ENCODE measurements at regions not wholly inside any gene's neighbourhood (a gene's known extent, or its start where the extent isn't known, plus 50 kb on each side); places are given as distances from the start of the nearest gene placed in this dataset.

- DNase-seq (ENCODE audit: low read depth, low spot score) = no peak
Measured at GRCh38 chr13:84659359-84659661, 777.0 kb upstream of the SLITRK1 start.

DNA sequence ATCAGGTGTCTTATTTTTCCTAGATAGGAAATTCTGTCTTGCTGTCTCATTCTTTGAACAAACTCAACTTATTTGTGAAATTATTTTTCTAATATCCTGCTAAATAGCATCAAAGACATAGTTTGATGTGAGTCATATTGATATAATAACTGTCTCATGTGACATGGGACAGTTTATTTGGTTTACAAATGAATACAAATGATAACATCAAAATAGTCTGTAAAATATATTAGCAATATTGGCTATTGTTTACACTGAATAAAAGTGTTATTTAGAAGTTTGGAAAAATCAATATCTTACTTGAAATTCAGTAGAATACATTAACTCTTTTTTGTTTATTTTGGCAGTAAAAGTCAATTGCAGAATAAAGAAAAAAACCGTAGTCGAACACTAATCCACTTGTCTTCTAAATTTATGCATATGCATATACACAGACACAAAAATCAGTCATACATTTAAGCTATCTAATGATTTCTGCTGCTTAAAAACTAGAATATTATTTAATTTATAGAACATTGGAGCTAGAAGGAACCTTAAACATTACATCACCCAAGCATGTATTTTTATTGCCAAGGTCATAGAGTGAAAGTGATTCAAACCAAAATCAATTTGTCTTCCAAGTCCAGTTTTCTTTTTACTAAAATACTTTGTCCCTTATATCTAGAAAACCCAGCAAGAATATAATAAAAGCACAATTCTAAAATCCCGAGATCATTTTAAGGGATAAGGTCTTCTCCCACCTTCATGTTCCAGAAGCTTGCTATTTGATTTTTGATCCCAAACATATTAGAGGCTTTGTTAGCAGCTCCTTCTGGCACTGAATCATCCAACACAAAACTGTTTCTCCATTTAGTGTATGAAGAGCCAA lies 776.5 kb upstream of the SLITRK1 start:
- no peak for DNase-seq (ENCODE audit: low read depth, low spot score)

GRCh38 chr13:84655677-84656076 lies 773.4 kb upstream of the SLITRK1 start:
- DNase-seq (ENCODE audit: low read depth, low spot score) = no peak

DNA sequence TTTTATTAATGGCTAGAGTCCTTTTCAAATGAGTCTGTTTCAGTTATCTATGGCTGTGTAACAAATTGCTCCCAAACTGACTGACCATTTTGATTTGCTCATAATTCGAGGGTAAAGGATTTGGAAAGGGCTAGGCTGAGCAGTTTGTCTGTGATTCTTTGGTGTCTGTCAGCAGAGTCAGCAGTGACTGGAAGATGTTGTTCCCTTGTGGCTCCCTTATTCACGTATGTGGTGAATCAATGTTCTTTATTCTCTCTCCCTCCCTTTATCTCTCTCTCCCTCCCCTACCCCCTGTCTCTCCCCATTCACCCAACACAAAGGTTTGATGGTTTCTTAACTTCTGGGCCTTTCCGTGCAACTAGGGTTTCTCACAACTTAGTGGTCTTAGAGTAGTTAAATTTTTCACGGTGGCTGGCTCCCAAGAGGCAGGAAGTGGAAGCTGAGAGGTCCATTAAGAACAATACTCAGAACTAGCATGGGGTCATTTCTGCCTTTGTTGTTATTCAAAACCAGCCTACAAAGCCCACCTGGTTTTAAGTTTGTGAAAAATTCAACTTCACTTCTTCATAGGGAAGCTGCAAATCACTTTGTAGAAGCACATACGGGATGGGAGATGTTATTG lies 772.5 kb upstream of the SLITRK1 start:
- DNase-seq (ENCODE audit: low read depth, low spot score) = no peak

- no peak for DNase-seq (ENCODE audit: low read depth, low spot score)
Measured at GRCh38 chr13:84653915-84654534, 771.8 kb upstream of the SLITRK1 start.

DNA sequence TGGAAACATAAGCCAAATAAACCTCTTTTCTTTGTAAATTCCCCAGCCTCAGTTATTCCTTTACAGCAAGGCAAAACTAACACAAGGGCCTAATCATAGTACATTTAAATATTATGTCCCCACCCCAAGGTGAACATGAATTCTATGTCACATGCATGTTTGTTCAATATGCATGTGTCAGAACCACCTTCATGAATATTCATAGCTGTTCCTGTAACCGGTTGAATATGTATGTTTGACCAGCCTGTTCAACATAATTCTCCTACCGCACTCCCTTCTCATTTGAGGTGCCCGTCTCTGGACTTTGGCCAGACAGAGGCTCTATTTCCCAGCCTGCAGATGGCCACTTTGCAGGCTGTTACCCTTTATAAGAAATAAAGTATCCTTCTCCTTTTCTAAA lies 769.4 kb upstream of the SLITRK1 start:
- no peak for DNase-seq (ENCODE audit: low read depth, low spot score)

GRCh38 chr13:84651288-84651687 lies 769.0 kb upstream of the SLITRK1 start:
- no peak for DNase-seq (ENCODE audit: low read depth, low spot score)

DNA sequence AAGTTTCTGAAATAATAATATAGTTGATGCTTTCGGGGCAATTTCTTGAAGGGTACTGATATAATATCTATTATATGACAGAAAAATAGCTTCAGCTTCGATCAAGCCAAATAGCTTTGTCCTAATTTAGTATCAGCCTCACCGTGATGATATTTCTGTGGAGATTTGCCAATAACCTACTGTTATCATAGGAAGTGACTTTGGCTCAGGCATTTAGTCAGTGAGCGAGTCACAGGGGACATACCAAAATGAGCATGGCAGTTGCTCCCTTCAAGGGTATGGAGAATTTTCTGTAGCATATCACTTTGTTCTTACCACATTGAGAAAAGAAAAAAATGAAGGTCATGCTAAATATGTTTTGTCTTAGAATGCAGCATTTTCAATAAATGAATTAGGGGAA lies 767.6 kb upstream of the SLITRK1 start:
- no peak for DNase-seq (ENCODE audit: low read depth, low spot score)

DNA sequence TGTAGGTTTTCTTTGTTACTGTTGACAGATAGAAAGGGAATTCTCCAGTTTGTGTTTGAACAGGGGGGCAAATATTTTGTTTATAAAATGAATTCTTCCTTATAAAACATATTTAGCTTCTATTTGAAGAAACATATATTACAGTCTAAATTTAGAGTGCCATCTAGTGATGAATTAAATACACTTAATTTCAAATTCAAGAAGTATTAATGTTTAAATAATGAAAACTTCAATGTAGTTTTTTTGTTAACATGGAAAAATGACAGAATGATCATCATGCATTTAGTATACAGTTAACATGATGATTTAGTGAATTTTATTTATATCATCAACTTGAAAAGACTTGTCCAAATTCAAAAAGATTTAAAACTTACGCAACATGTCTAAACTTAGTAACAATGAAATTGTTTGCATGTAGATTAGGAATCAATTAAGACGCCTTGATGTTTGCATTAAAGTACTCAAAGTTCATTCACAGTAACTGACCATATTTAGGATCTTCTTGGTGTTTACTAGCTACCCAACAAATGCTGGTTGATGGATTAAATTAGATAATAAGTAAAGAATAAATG lies 765.9 kb upstream of the SLITRK1 start:
- DNase-seq (ENCODE audit: low read depth, low spot score) = no peak

- no peak for DNase-seq (ENCODE audit: low read depth, low spot score)
Measured at GRCh38 chr13:84646957-84647356, 764.7 kb upstream of the SLITRK1 start.

- DNase-seq (ENCODE audit: low read depth, low spot score) = no peak
Measured at GRCh38 chr13:84645196-84646012, 763.1 kb upstream of the SLITRK1 start.

GRCh38 chr13:84641491-84641890 lies 759.2 kb upstream of the SLITRK1 start:
- DNase-seq (ENCODE audit: low read depth, low spot score) = no peak

GRCh38 chr13:84640691-84641090 lies 758.4 kb upstream of the SLITRK1 start:
- DNase-seq (ENCODE audit: low read depth, low spot score) = no peak

- DNase-seq (ENCODE audit: low read depth, low spot score) = no peak
Measured at GRCh38 chr13:84630476-84630875, 748.2 kb upstream of the SLITRK1 start.

DNA sequence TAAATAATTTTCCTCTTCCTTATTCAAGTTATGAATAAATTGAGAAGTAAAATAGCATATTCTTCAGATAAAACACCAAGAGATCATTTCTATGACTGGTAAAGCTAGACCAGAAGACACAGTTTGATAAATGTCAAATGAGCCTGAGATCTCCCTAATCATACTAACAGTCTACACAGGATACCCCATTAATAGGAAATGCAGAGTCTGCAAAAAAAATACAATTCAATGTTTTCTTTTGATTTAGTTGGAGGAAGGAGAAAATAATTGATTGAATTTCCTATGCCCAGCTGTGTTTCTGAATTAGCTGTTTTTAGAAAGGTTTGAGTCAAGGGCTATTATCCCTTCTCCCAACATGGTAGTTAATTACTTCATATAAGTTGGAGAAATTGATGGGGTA lies 734.6 kb upstream of the SLITRK1 start:
- no peak for DNase-seq (ENCODE audit: low read depth, low spot score)

GRCh38 chr13:84609716-84610115 lies 727.4 kb upstream of the SLITRK1 start:
- no peak for DNase-seq (ENCODE audit: low read depth, low spot score)

- DNase-seq (ENCODE audit: low read depth, low spot score) = no peak
Measured at GRCh38 chr13:84607261-84608013, 725.2 kb upstream of the SLITRK1 start.

- DNase-seq (ENCODE audit: low read depth, low spot score) = no peak
Measured at GRCh38 chr13:84606616-84607015, 724.3 kb upstream of the SLITRK1 start.

DNA sequence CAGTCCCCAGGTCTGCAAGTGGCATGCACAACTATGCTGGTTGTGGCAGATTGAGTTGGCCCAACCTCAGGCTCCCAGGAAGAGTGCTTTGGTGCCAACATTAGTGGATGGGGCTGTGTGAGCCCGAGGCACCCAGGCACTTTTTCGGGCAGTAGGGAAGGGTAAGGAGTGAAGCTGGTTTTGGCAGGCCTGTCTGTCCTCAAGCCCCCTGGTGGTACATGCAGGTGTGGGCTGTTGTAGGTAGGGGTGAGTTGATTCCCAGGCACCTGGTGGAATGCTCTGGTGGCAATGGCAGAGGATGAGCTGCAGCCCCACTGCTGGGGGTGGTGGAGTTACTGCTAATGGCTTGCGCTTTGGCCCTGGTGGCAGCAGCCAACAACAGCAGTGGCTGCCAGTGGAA lies 723.7 kb upstream of the SLITRK1 start:
- DNase-seq (ENCODE audit: low read depth, low spot score) = no peak

- DNase-seq (ENCODE audit: low read depth, low spot score) = no peak
Measured at GRCh38 chr13:84591444-84591843, 709.2 kb upstream of the SLITRK1 start.

GRCh38 chr13:84590663-84591062 lies 708.4 kb upstream of the SLITRK1 start:
- DNase-seq (ENCODE audit: low read depth, low spot score) = no peak
